Endothelial cell of umbilical vein (primary cell): ENCODE measurements at regions not wholly inside any gene's neighbourhood (a gene's known extent, or its start where the extent isn't known, plus 50 kb on each side); places are given as distances from the start of the nearest gene placed in this dataset.

Source experiments
- BruUV-seq: library from RNA; stranded (reverse); fragments of 400-500 nt; replicated peaks from 2 replicates; lab custom pipeline; 2021; lab: Mats Ljungman, UMichigan
- CTCF ChIA-PET: fragments of 300-600, 350-600 bp; sonication (Branson Sonifier 250); formaldehyde crosslinking; loops from one replicate; lab custom pipeline; 2021; ENCODE audit warnings: antibody characterized with exemption, inconsistent platforms; lab: Charles Lee
- POLR2A ChIA-PET: fragments of 300-600, 350-600 bp; sonication (Branson Sonifier 250); formaldehyde crosslinking; loops from one replicate; lab custom pipeline; 2021; ENCODE audit warnings: antibody characterized with exemption, inconsistent platforms; lab: Charles Lee
- DNase-seq: peaks from one replicate; pipeline ENCODE4 v3.0.0-alpha.2; 2011; ENCODE audit warnings: low read depth, low spot score
- FAIRE-seq: peaks from 2 replicates; lab custom pipeline; 2011; peaks lifted over from hg19 to GRCh38; lab: Jason Lieb, UNC
- H2AFZ ChIP-seq: 2 replicates; pipeline ENCODE4 v1.6.0; 2012; ENCODE audit warnings: low read depth, low read length, control low read depth, inconsistent platforms
- H3K27ac ChIP-seq: 2 replicates; pipeline ENCODE4 v1.5.1; 2011; ENCODE audit warnings: low read depth, mild to moderate bottlenecking, control low read depth, low read length, moderate library complexity; ENCODE audit not compliant: insufficient read depth
- H3K27me3 ChIP-seq, 2 experiments: 2 replicates each; pipeline versions ENCODE4 v1.6.0 to v1.6.1; 2011; ENCODE audit warnings: low read length in 2 of 2, mixed read lengths in 1 of 2; ENCODE audit not compliant: control insufficient read depth in 2 of 2, insufficient read depth in 2 of 2
- H3K36me3 ChIP-seq, 2 experiments: 2 replicates in 1 of 2; 3 replicates in 1 of 2; pipeline ENCODE4 v1.5.1; 2011; ENCODE audit warnings: low read length in 2 of 2, mild to moderate bottlenecking in 1 of 2, moderate library complexity in 1 of 2; ENCODE audit not compliant: control insufficient read depth in 2 of 2, insufficient read depth in 2 of 2; ENCODE audit errors: extremely low read depth in 1 of 2
- H3K4me1 ChIP-seq: 3 replicates; pipeline ENCODE4 v1.5.1; 2011; ENCODE audit warnings: mild to moderate bottlenecking, low read length; ENCODE audit not compliant: control insufficient read depth, insufficient read depth; ENCODE audit errors: extremely low read depth
- H3K4me2 ChIP-seq: 2 replicates; pipeline ENCODE4 v1.6.1; 2011; ENCODE audit warnings: low read length, control low read depth, mixed read lengths; ENCODE audit not compliant: insufficient read depth
- H3K4me3 ChIP-seq, 3 experiments: fragments of 200-600 bp in 1 of 3; sonication (generic), shearing (Covaris generic) in 1 of 3; replicated peaks in 1 of 3; 2 replicates each; pipeline ENCODE4 v1.5.1; 2011 to 2016; ENCODE audit warnings: control low read depth in 3 of 3, low read length in 3 of 3, mild to moderate bottlenecking in 2 of 3, inconsistent platforms in 1 of 3, low read depth in 1 of 3, moderate library complexity in 1 of 3; ENCODE audit not compliant: insufficient read depth in 1 of 3
- H3K79me2 ChIP-seq: 2 replicates; pipeline ENCODE4 v1.6.0; 2012; ENCODE audit warnings: low read length, inconsistent platforms; ENCODE audit not compliant: control insufficient read depth, insufficient read depth
- H3K9ac ChIP-seq: replicated peaks from 2 replicates; pipeline ENCODE3; 2011; ENCODE audit warnings: low read length, control low read depth; ENCODE audit not compliant: insufficient read depth; ENCODE audit errors: extremely low read depth
- H3K9me1 ChIP-seq: replicated peaks from 3 replicates; pipeline ENCODE4 v1.6.0; 2011; ENCODE audit warnings: mild to moderate bottlenecking, low read length; ENCODE audit not compliant: control insufficient read depth, insufficient read depth; ENCODE audit errors: extremely low read depth
- H3K9me3 ChIP-seq: replicated peaks from 2 replicates; pipeline ENCODE4 v1.5.1; 2012; ENCODE audit warnings: low read length, inconsistent platforms; ENCODE audit not compliant: control insufficient read depth, insufficient read depth
- H4K20me1 ChIP-seq: replicated peaks from 2 replicates; pipeline ENCODE3; 2011; ENCODE audit warnings: mild to moderate bottlenecking, low read length; ENCODE audit not compliant: control insufficient read depth, insufficient read depth; ENCODE audit errors: extremely low read depth
- CTCF ChIP-seq, 2 donors: IDR thresholded peaks; 1 replicate in 1 of 2; 2 replicates in 1 of 2; pipeline ENCODE4 v1.5.1; 2011; ENCODE audit warnings: low read length in 2 of 2, mild to moderate bottlenecking in 2 of 2, moderate library complexity in 2 of 2, control low read depth in 1 of 2, inconsistent platforms in 1 of 2, low read depth in 1 of 2; ENCODE audit not compliant: insufficient read depth in 1 of 2; ENCODE audit errors: extremely low read depth in 1 of 2
- EZH2 ChIP-seq: IDR thresholded peaks from 2 replicates; pipeline ENCODE4 v1.6.1; 2012; ENCODE audit warnings: borderline replicate concordance, low read depth, mild to moderate bottlenecking, moderate library complexity, low read length, inconsistent platforms; ENCODE audit not compliant: severe bottlenecking
- FOS ChIP-seq: IDR thresholded peaks from 2 replicates; pipeline ENCODE4 v1.6.1; 2011; ENCODE audit warnings: mild to moderate bottlenecking, low read length, moderate library complexity, borderline replicate concordance; ENCODE audit not compliant: insufficient read depth
- GATA2 ChIP-seq: IDR thresholded peaks from 2 replicates; pipeline ENCODE4 v1.7.0; 2011; ENCODE audit warnings: low read depth, mild to moderate bottlenecking, moderate library complexity, mixed read lengths, low read length; ENCODE audit not compliant: insufficient read length, insufficient read depth
- JUN ChIP-seq: IDR thresholded peaks from 2 replicates; pipeline ENCODE4 v1.6.1; 2011; ENCODE audit warnings: borderline replicate concordance, low read depth; ENCODE audit not compliant: insufficient read length, insufficient read depth
- MAX ChIP-seq: IDR thresholded peaks from 2 replicates; pipeline ENCODE4 v1.6.1; 2011; ENCODE audit not compliant: insufficient read depth, insufficient read length
- MYC ChIP-seq: IDR thresholded peaks from one replicate; pipeline ENCODE4 v1.6.1; 2011; ENCODE audit warnings: mild to moderate bottlenecking, low read depth, low read length
- POLR2A ChIP-seq: IDR thresholded peaks from 2 replicates; pipeline ENCODE4 v1.6.1; 2012; ENCODE audit warnings: low read depth, mild to moderate bottlenecking, control low read depth, low read length
- POLR2AphosphoS5 ChIP-seq: IDR thresholded peaks from 2 replicates; pipeline ENCODE4 v1.6.1; 2012; ENCODE audit warnings: low read depth, mild to moderate bottlenecking, control low read depth, low read length, moderate library complexity; ENCODE audit not compliant: insufficient read depth
- dilution Hi-C: fragments of 300-500 bp; cut with MboI; formaldehyde crosslinking; loops from one replicate; pipeline ENCODE4 v1.15.0; 2019; ENCODE audit warnings: low sequenced_read_pairs; ENCODE audit not compliant: extremely low pct_ligation_motif_present
- intact Hi-C: fragments of 100-400 bp; cut with micrococcal nuclease; formaldehyde crosslinking; loops from one replicate; pipeline ENCODE4 v1.10.0; 2022

GRCh38 chr9:135279834-135280393 is 192.4 kb downstream of the OLFM1 start:
- TF ChIP-seq GATA2 (no peak), POLR2A (no peak), POLR2AphosphoS5 (no peak), JUN (no peak), EZH2 (no peak), MYC (no peak), MAX (no peak), CTCF (IDR thresholded peaks at IDR 0.05; ENCODE audit: extremely low read depth in 1 of 2, insufficient read depth in 1 of 2, low read depth in 1 of 2, low read length in 2 of 2) (no peak), FOS (no peak)
- BruUV-seq = no TSS peak

More at GRCh38 chr9:135279834-135280393, 192.4 kb downstream of the OLFM1 start:
- no peak for FAIRE-seq
- DNase-seq = no peak
- Histone ChIP-seq H3K27ac (no peak overlapping the region), H3K9me3 (no peaks in the 10 kb centered on the region), H3K79me2 (no peaks in the 10 kb centered on the region), H3K9ac (no peak overlapping the region), H3K4me1 (no peaks in the 10 kb centered on the region), H3K4me3 (no peak overlapping the region), H3K36me3 (no peaks in the 10 kb centered on the region), H3K27me3 (no peaks in the 10 kb centered on the region), H3K4me2 (no peak overlapping the region), H3K9me1 (no peaks in the 10 kb centered on the region), H4K20me1 (no peaks in the 10 kb centered on the region), H2AFZ (no peak overlapping the region)
- intact Hi-C loops (no loop called here), dilution Hi-C loops (no loop called here)
- CTCF ChIA-PET = no interaction called here
- POLR2A ChIA-PET = no interaction called here
